Stimulated activated CD8-positive, alpha-beta memory T cell treated with anti-CD3 and anti-CD28 coated beads, Interleukin-12 subunit alpha, Interleukin-12 subunit beta, amount 100 ng/mL, for 1 hour (primary cell): ENCODE measurements at regions not wholly inside any gene's neighbourhood (a gene's known extent, or its start where the extent isn't known, plus 50 kb on each side); places are given as distances from the start of the nearest gene placed in this dataset.

ENCODE experiments used
- DNase-seq: peaks from one replicate; pipeline ENCODE4 v3.0.0-alpha.2; 2020; ENCODE audit warnings: low read depth

DNA sequence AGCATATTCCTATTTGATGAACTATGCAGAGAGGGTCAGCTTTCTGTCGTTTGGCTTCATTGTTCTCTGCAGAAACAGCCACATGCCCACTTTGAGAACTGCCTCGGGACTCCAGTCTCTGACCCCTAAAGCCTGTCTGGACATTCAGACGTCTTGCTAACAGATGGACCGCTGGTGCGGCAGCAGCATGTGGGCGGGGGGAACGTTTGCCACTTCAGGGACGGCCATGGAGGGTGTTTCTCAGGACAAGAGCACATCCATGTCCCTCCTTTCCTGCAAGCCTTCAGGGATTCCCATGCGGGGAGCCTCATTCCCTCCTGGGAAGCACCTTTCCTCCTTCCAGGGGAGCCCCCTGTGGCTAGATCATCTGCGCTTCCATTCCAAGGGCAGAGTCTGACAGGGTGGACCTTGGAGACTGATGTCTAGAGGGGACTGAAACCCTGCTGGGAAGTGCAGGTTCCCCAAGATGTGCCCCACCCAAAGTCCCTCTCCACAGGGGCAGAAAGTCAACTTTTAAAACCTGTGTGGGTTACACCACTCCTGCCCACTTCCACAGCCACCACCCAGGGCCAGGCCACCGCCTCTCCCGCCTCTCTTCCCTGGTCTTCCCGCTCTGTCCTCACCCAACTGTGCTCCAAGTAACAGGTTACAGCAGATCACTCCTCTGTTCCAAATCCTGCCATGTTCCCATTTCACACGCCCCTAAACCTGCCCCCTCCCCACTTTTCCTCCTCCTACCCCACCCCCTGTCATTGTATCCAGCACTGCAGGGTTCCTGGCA, 94.8 kb upstream of the PMEPA1 start:
- DNase-seq = no peak

DNA sequence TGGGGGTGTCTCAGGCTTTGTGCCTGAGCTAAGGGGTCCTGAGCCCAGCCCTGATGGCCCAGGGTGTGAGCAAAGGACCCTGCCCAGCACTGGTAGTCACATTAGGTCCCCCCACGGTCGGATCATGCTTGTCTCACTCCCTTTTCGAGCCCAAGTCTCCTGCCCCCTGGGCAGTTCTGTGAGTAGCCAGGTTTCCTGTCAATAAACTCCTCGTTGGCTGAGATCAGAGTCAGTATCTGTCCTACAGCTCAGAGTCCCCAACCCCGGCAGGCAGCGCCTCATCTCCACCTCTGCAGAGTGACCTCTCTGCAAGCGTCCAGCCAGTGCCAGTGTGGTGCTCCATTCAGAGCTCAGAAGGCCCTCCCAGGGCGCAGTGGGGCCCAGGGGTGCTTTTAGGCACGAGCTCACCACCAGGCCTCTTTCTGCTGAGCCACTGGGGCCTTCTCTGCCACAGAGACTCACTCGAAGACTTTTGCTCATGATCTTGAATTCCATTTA, 93.7 kb upstream of the PMEPA1 start:
- no peak for DNase-seq

DNA sequence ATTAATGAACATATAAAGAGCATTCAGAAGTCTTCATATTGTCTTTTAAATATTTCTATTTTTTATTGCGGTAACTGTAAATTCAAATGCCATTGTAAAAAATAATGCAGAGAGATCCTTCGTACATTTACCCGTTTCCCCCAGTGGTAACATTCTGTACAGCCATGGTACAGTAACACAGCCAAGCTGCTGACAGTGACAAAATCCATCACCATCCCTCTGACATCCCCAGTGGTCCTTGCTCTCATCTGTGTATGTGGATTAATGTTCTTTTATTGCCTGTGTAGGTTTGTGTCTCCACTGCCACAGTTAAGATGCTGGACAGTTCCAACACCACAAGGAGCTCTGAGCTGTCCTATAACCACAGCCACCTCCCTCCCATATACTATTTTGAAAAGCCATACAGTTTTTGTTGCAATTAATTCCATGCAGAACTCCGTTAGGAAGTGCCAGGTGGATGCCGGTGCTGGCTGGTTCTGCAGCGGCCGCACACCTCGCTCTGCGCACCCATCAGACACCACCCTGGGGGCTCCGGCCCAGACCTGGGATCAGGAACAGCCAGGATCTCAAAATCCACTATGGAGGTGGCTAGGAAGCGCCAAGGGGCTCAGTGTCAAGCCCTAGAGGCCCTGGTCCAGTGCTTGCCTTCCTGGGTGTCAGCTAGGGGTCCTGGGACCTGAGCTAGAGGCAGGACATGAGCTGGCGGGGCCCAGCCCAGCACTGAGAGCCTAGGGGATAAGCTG, 93.1 kb upstream of the PMEPA1 start:
- DNase-seq = no peak

- DNase-seq = no peak
Observed at GRCh38 chr20:57801581-57801980, 91.8 kb upstream of the PMEPA1 start.

GRCh38 chr20:57800791-57801430, 91.1 kb upstream of the PMEPA1 start:
- no peak for DNase-seq

GRCh38 chr20:57797401-57797800, 87.6 kb upstream of the PMEPA1 start:
- no peak for DNase-seq

DNA sequence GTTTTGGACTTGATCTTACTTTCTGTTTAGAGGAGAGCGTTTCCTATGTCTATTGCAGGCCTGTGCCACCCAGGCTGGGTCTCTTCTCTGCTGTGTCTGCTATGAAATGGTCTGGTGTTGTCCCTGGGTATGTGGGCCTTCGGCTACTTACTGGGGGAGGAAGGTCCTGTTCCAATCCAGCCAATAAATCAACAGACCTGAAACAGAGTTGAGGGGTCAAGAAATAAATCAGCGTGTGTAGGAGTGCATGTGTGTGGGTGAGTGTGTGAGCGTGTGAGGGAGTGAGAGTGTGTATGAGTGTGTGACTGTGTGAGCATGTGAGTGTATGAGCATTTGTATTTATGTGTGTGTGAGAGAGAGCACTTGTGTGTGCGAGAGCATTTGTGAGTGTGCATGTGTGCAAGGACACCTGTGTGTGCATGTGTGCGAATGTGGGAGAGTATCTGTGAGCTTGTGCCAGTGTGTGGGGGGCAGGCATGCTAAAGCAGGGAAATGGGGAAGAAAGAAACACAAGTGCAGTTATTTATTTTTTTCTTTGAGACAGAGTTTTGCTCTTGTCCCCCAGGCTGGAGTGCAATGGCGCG, 86.3 kb upstream of the PMEPA1 start:
- no peak for DNase-seq

- DNase-seq = no peak
Observed at GRCh38 chr20:57795342-57795697, 85.5 kb upstream of the PMEPA1 start.

DNA sequence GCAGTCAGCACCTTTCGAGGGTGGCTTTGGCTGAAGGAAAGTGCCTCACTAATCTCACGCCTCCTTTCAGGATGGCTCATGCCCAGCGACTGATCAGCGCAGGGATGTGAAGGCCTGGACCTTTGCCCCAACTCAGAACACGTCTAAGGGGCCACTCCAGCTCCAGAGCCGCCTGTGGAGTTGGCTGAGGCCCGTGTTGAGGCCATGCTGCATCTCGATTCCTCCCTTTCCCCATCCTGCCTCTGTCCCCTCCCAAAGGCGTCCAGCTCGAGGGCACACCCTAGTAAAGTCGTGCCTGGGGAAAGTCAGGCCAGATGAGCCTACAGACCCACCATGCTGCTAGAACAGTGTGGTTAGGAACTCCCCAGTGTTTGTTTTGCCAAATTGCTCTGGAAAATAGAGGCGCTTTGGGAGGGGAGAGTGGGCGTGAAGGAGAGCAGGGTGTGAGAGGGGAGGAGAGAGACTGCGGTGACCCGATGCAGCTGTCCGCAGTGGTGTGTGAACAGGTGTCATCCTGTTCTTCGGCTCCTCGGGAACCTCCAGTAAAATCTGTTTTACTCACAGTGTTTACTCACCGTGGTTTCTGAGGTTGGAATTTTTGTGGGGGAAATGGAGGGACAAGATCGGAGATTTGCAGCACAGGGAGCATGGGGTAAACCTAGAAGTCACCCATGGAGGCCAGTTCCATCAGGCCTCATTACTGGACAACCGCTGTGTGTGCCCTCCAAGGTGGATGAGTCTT, 85.0 kb upstream of the PMEPA1 start:
- DNase-seq = no peak

GRCh38 chr20:57794036-57794435, 84.2 kb upstream of the PMEPA1 start:
- no peak for DNase-seq

DNA sequence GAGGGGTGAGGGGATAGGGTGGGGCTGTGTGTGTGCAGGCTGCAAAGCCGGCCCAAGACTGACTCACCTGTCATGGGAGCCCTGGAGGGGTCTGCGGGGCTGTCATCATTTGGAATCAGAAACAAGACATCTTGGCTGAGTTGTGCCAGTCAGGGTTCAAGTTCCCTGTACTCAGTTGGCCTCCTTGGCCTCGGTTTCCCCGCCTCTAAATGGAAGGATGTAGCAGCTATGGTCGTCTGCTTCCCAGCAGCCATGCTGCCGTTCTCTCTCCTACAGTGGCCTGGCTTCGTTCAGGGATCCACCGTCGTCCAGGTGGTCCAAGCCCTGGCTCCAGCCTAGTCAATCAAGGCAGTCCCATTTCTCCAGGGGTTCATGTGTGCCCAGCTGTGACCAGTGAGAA, 83.6 kb upstream of the PMEPA1 start:
- DNase-seq = no peak

- no peak for DNase-seq
Observed at GRCh38 chr20:57792386-57793080, 82.7 kb upstream of the PMEPA1 start.

GRCh38 chr20:57791966-57792365, 82.2 kb upstream of the PMEPA1 start:
- no peak for DNase-seq

- no peak for DNase-seq
Observed at GRCh38 chr20:57791178-57791962, 81.6 kb upstream of the PMEPA1 start.

DNA sequence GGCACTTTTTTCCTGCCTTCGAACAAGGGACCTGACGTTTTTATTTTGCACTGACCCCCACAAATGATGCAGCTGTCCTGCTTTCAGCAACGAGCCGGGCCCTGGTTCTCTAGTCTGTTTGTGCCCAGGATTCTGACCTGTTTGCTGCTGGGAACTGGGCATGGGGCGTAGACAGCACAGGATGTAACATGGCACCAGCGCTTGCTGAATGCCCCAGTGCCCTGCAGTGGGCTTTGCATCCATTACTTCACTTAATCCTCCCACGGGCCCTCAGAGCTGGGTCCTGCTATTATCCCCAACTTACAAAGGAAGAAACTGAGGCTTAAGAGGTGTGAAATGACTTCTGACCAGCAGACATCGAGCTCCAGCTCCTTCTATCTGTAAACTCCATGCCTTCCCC, 80.4 kb upstream of the PMEPA1 start:
- DNase-seq = no peak

DNA sequence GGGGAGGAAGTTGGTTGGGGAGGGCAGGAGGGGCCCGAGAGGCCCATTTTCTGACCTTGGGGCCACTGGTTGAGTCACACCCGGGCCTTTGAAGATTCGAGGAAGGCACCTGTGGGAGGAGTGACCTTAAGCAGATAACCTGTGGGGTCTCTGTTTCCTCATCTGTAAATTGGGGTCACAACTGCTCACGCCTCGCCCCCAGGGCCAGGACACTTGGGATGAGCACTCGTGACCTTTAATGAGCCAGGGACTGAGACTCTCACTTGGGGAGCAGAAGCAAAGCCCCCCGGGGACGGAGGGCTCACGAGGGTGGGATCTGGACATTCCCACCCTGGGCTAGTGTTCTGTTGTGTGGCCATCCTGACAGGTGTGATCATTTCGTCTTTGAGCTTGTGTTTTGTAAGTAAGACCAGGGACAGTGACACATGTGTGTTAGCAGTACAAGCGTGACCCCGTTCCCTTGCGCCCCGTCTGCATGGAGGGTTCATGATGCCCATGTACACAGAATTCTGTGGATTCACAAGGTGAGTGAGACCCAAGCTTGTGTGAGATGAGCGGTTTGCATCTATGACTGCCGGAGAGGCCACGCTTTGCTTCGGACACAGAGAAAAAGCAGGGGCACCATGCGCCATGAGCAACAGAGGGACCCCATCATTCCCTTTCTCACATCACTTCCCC, 79.3 kb upstream of the PMEPA1 start:
- no peak for DNase-seq

DNA sequence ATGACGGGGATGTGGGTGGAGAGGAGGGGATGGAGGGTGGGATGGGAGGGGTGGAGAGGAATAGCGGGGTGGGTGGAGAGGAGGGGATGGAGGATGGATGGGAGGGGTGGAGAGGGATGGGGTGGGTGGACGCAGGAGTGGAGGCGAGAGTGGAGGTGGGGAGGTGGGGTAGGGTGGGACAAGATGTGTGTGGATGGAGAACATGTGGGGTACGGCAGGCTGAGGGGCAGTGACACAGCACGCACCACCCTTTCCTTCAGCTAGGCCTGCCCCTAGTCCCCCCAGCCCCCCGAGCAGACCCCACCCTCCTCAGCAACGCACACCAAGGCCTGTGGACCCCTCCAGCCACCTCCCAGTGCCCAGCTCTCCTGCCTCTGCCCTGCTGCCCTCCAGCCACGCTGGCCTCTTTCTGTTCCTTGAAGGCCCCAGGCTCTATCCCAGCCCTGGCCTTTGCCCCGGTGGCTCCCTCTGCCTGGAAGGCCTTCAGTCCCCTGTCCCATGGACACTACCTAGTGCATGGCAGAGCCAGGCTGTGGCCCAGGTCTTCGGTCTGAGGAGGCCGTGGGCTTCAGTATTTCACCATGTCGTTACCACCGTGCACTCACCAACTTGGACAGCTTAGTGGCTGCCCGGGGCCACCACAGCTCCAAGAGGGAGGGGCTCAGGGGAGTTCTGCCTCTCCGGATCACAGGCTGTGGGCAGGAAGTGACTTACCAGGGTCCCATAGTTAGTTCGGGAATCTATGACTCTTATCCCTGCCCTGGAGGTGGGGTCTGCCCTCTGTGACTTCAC, 78.4 kb upstream of the PMEPA1 start:
- no peak for DNase-seq

DNA sequence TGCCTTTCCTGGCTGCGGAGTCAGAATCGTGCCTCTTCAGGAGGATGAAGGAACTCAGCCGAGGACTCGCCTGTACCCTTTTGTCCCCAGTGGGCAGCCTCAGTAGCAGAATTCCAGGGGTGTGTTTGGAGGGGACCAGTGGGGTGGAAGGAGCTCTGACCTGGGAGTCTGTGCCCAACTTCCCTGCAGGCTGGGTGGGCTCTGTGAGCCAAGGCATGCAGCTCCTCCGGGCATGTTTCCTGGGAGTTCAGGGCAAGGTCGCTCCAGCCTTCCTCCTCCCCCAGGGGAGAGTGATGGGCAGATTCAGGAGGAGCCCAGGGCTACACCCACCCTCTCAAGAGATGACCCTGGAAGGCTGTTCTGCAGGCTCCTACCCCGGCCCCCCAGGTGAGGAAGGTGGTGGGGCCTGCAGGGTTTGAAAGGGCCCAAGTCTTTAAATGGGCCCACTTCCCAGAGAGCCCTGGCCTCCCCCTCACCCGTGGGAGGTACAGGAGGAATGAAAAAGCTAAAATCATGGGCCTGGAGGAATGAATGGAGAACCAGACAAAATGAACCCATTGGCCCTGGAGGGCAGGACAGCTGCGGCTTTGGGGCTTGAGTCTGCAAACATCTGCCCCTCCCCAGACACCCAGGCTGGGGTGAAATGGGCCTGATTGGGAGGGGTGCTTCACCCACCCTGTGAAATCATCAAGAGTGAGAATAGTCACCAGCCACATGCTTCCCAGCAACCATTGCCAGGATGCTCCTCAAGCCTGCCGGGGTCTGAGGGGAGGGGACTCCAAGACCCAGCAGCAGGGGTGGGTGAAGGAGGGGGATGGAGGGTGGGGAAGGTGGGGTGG, 77.6 kb upstream of the PMEPA1 start:
- DNase-seq = no peak
